DOHH2 (cell line): ENCODE measurements at regions not wholly inside any gene's neighbourhood (a gene's known extent, or its start where the extent isn't known, plus 50 kb on each side); places are given as distances from the start of the nearest gene placed in this dataset.

Experiments
- H3F3A ChIP-seq: fragments of 200-600 bp; sonication (generic), shearing (Covaris generic); 2 replicates; pipeline ENCODE4 v1.6.0; 2016; ENCODE audit warnings: antibody characterized with exemption, mild to moderate bottlenecking; ENCODE audit not compliant: control insufficient read depth, insufficient read depth
- H3K27ac ChIP-seq: fragments of 200-600 bp; sonication (generic); 2 replicates; pipeline ENCODE4 v1.5.1; 2014; ENCODE audit warnings: low read depth, mild to moderate bottlenecking, low read length, moderate library complexity
- H3K27me3 ChIP-seq: fragments of 200-600 bp; sonication (generic); 2 replicates; pipeline ENCODE4 v1.6.1; 2014; ENCODE audit warnings: mild to moderate bottlenecking, low read length, mixed read lengths; ENCODE audit not compliant: control insufficient read depth
- H3K36me3 ChIP-seq: fragments of 200-600 bp; sonication (generic); 2 replicates; pipeline ENCODE4 v1.6.1; 2014; ENCODE audit warnings: mild to moderate bottlenecking, low read length, moderate library complexity, mixed read lengths; ENCODE audit not compliant: control insufficient read depth
- H3K4me1 ChIP-seq: fragments of 200-600 bp; sonication (generic); 2 replicates; pipeline ENCODE4 v1.6.1; 2014; ENCODE audit warnings: mild to moderate bottlenecking, low read length, mixed read lengths; ENCODE audit not compliant: control insufficient read depth
- H3K4me2 ChIP-seq: fragments of 200-600 bp; sonication (generic); 2 replicates; pipeline ENCODE4 v1.6.0; 2014; ENCODE audit warnings: mild to moderate bottlenecking, low read length, moderate library complexity
- H3K4me3 ChIP-seq: fragments of 200-600 bp; sonication (generic); 2 replicates; pipeline ENCODE4 v1.5.1; 2014; ENCODE audit warnings: mild to moderate bottlenecking, low read length, mixed read lengths
- H3K79me2 ChIP-seq: fragments of 200-600 bp; sonication (generic); 2 replicates; pipeline ENCODE4 v1.6.1; 2014; ENCODE audit warnings: mild to moderate bottlenecking, low read length, mixed read lengths; ENCODE audit not compliant: control insufficient read depth
- H3K9me2 ChIP-seq: fragments of 200-600 bp; sonication (generic); replicated peaks from 2 replicates; pipeline ENCODE4 v1.6.1; 2014; ENCODE audit warnings: mild to moderate bottlenecking, low read length, mixed read lengths; ENCODE audit not compliant: control insufficient read depth
- H3K9me3 ChIP-seq: fragments of 200-600 bp; sonication (generic); 2 replicates; pipeline ENCODE4 v1.6.1; 2014; ENCODE audit warnings: antibody characterized with exemption, low read length, mixed read lengths; ENCODE audit not compliant: control insufficient read depth, insufficient read depth
- H4K20me1 ChIP-seq: fragments of 200-600 bp; sonication (generic); 2 replicates; pipeline ENCODE4 v1.6.0; 2014; ENCODE audit warnings: low read depth, mild to moderate bottlenecking, antibody characterized with exemption, low read length, moderate library complexity; ENCODE audit not compliant: control insufficient read depth, insufficient read depth
- CTCF ChIP-seq: fragments of 200-600 bp; sonication (generic); IDR thresholded peaks from one replicate; pipeline ENCODE4 v1.5.1; 2014; ENCODE audit warnings: antibody characterized with exemption, mild to moderate bottlenecking, low read depth, low read length; ENCODE audit not compliant: poor library complexity, severe bottlenecking
- EZH2phosphoT487 ChIP-seq: fragments of 200-600 bp; sonication (generic); IDR thresholded peaks from 2 replicates; pipeline ENCODE4 v1.6.1; 2017; ENCODE audit warnings: borderline replicate concordance, mild to moderate bottlenecking, antibody characterized with exemption, low read length, moderate library complexity, mixed read lengths

- Histone ChIP-seq H3F3A (no peaks in the 10 kb centered on the region), H3K27me3 (no peaks in the 10 kb centered on the region), H3K4me2 (no peak overlapping the region), H3K4me1 (peaks cover 10% of the 10 kb centered on the region; the same call in 1 of the 2 replicates), H3K79me2 (no peaks in the 10 kb centered on the region), H3K9me3 (no peaks in the 10 kb centered on the region), H3K9me2 (no peaks in the 10 kb centered on the region), H3K27ac (no peak overlapping the region), H3K4me3 (no peak overlapping the region), H3K36me3 (no peaks in the 10 kb centered on the region), H4K20me1 (no peaks in the 10 kb centered on the region)
- no peak for TF ChIP-seq EZH2phosphoT487
- TF ChIP-seq CTCF: no peak
Observed at GRCh38 chr6:12506159-12506558, 210.4 kb upstream of the PHACTR1 start.

- H3F3A ChIP-seq: no peaks in the 10 kb centered on the region
- H3K4me2 ChIP-seq: no peak overlapping the region
- no peaks in the 10 kb centered on the region for H3K9me2 ChIP-seq
- TF ChIP-seq CTCF: no peak
- no peak for TF ChIP-seq EZH2phosphoT487
- no peaks in the 10 kb centered on the region for H3K79me2 ChIP-seq
- no peak overlapping the region for H3K4me3 ChIP-seq
- H3K4me1 ChIP-seq: peaks cover 13% of the 10 kb centered on the region; the same call in 1 of the 2 replicates
- H3K27ac ChIP-seq: no peak overlapping the region
- no peaks in the 10 kb centered on the region for H3K27me3 ChIP-seq
- no peaks in the 10 kb centered on the region for H3K36me3 ChIP-seq
- H3K9me3 ChIP-seq: no peaks in the 10 kb centered on the region
- H4K20me1 ChIP-seq: no peaks in the 10 kb centered on the region
Observed at GRCh38 chr6:12507636-12508035, 208.9 kb upstream of the PHACTR1 start.

- no peaks in the 10 kb centered on the region for H3K9me2 ChIP-seq
- H3K36me3 ChIP-seq: no peaks in the 10 kb centered on the region
- no peak overlapping the region for H3K27ac ChIP-seq
- no peaks in the 10 kb centered on the region for H3K27me3 ChIP-seq
- no peaks in the 10 kb centered on the region for H3F3A ChIP-seq
- no peaks in the 10 kb centered on the region for H4K20me1 ChIP-seq
- H3K4me3 ChIP-seq: no peak overlapping the region
- no peaks in the 10 kb centered on the region for H3K79me2 ChIP-seq
- TF ChIP-seq EZH2phosphoT487: no peak
- no peak for TF ChIP-seq CTCF
- no peak overlapping the region for H3K4me2 ChIP-seq
- no peaks in the 10 kb centered on the region for H3K9me3 ChIP-seq
- peaks cover 13% of the 10 kb centered on the region; the same call in 1 of the 2 replicates for H3K4me1 ChIP-seq
Observed at GRCh38 chr6:12508553-12508952, 208.0 kb upstream of the PHACTR1 start.
